Suppressor macrophage (primary cell): ENCODE measurements at regions not wholly inside any gene's neighbourhood (a gene's known extent, or its start where the extent isn't known, plus 50 kb on each side); places are given as distances from the start of the nearest gene placed in this dataset.
A peak's percentile ranks its signal among the peaks of the same experiment; 100 is the strongest.

Experiments
- DNase-seq, 4 experiments: peaks; one replicate each; pipeline ENCODE4 v3.0.0-alpha.2; 2020 to 2022

GRCh38 chr1:221907166-221907932, 165.5 kb upstream of the DUSP10 start:
- no peak for DNase-seq

GRCh38 chr1:221905802-221906201, 163.9 kb upstream of the DUSP10 start:
- DNase-seq: no peak

GRCh38 chr1:221904319-221904718, 162.4 kb upstream of the DUSP10 start:
- no peak for DNase-seq

GRCh38 chr1:221903594-221903993, 161.7 kb upstream of the DUSP10 start:
- DNase-seq: no peak

GRCh38 chr1:221902961-221903360, 161.1 kb upstream of the DUSP10 start:
- no peak for DNase-seq

GRCh38 chr1:221900678-221901077, 158.8 kb upstream of the DUSP10 start:
- no peak for DNase-seq

- DNase-seq: no peak
Observed at GRCh38 chr1:221897321-221897721, 155.4 kb upstream of the DUSP10 start.

- DNase-seq: no peak
Observed at GRCh38 chr1:221892301-221892830, 150.5 kb upstream of the DUSP10 start.

- no peak for DNase-seq
Observed at GRCh38 chr1:221891708-221892107, 149.8 kb upstream of the DUSP10 start.

- no peak for DNase-seq
Observed at GRCh38 chr1:221888801-221889200, 146.9 kb upstream of the DUSP10 start.

- no peak for DNase-seq
Observed at GRCh38 chr1:221888218-221888617, 146.3 kb upstream of the DUSP10 start.

GRCh38 chr1:221887758-221888157, 145.9 kb upstream of the DUSP10 start:
- no peak for DNase-seq

GRCh38 chr1:221887415-221887746, 145.5 kb upstream of the DUSP10 start:
- DNase-seq: no peak

- DNase-seq: peak; percentile 21 to 43 (median 31)
Observed at GRCh38 chr1:221886743-221887414, 145.0 kb upstream of the DUSP10 start.

GRCh38 chr1:221886311-221886710, 144.4 kb upstream of the DUSP10 start:
- no peak for DNase-seq

GRCh38 chr1:221884821-221885220, 142.9 kb upstream of the DUSP10 start:
- no peak for DNase-seq

GRCh38 chr1:221881805-221882581, 140.1 kb upstream of the DUSP10 start:
- DNase-seq: no peak

GRCh38 chr1:221880182-221880581, 138.3 kb upstream of the DUSP10 start:
- no peak for DNase-seq

GRCh38 chr1:221878134-221878533, 136.2 kb upstream of the DUSP10 start:
- peak in 2 of 4 experiments; percentile 17 to 24 for DNase-seq

GRCh38 chr1:221877311-221877710, 135.4 kb upstream of the DUSP10 start:
- DNase-seq: no peak

GRCh38 chr1:221875004-221875330, 133.1 kb upstream of the DUSP10 start:
- DNase-seq: no peak

- peak in 1 of 4 experiments; percentile 7 for DNase-seq
Observed at GRCh38 chr1:221874285-221875003, 132.6 kb upstream of the DUSP10 start.

- peak; percentile 21 to 65 (median 48) for DNase-seq
Observed at GRCh38 chr1:221873673-221874072, 131.8 kb upstream of the DUSP10 start.
